H9 (cell line): ENCODE measurements at regions not wholly inside any gene's neighbourhood (a gene's known extent, or its start where the extent isn't known, plus 50 kb on each side); places are given as distances from the start of the nearest gene placed in this dataset.

Source experiments
- DNase-seq: peaks from one replicate; pipeline ENCODE4 v3.0.0-alpha.2; 2017
- H2AFZ ChIP-seq: one replicate; pipeline ENCODE4 v1.6.1; 2013; ENCODE audit warnings: mild to moderate bottlenecking, low read length, control low read depth, moderate library complexity
- H2AK5ac ChIP-seq: 2 replicates; pipeline ENCODE4 v1.6.1; 2013; ENCODE audit warnings: low read length, control low read depth, mixed read lengths; ENCODE audit not compliant: insufficient read length
- H2BK120ac ChIP-seq: one replicate; pipeline ENCODE4 v1.6.1; 2013; ENCODE audit warnings: low read depth, mild to moderate bottlenecking, low read length, control low read depth, inconsistent platforms; ENCODE audit not compliant: poor library complexity, severe bottlenecking
- H2BK12ac ChIP-seq: 2 replicates; pipeline ENCODE4 v1.6.1; 2013; ENCODE audit warnings: low read length, control low read depth, mixed read lengths, low read depth; ENCODE audit not compliant: insufficient read length
- H2BK15ac ChIP-seq: 2 replicates; pipeline ENCODE4 v1.6.1; 2013; ENCODE audit warnings: low read depth, low read length, control low read depth
- H2BK20ac ChIP-seq: one replicate; pipeline ENCODE4 v1.6.1; 2013; ENCODE audit warnings: low read depth, mild to moderate bottlenecking, low read length, control low read depth, inconsistent platforms; ENCODE audit not compliant: poor library complexity, severe bottlenecking
- H2BK5ac ChIP-seq: 2 replicates; pipeline ENCODE4 v1.6.1; 2013; ENCODE audit warnings: low read length, control low read depth, mixed read lengths; ENCODE audit not compliant: insufficient read length
- H3K14ac ChIP-seq: 2 replicates; pipeline ENCODE4 v1.6.1; 2013; ENCODE audit warnings: low read length, control low read depth; ENCODE audit not compliant: insufficient read depth
- H3K18ac ChIP-seq: 2 replicates; pipeline ENCODE4 v1.6.1; 2013; ENCODE audit warnings: low read depth, mild to moderate bottlenecking, mixed read lengths, low read length, control low read depth; ENCODE audit not compliant: insufficient read length
- H3K23ac ChIP-seq: 2 replicates; pipeline ENCODE4 v1.6.1; 2013; ENCODE audit warnings: low read length, control low read depth, mixed read lengths, low read depth; ENCODE audit not compliant: insufficient read length
- H3K23me2 ChIP-seq: 2 replicates; pipeline ENCODE4 v1.6.1; 2013; ENCODE audit warnings: low read depth, mild to moderate bottlenecking, mixed read lengths, low read length, control low read depth; ENCODE audit not compliant: insufficient read length, poor library complexity, severe bottlenecking
- H3K27ac ChIP-seq: 2 replicates; pipeline ENCODE4 v1.5.1; 2013; ENCODE audit warnings: low read length, control low read depth, mixed read lengths, low read depth; ENCODE audit not compliant: insufficient read length
- H3K27me3 ChIP-seq: 2 replicates; pipeline ENCODE4 v1.6.1; 2013; ENCODE audit warnings: low read length, control low read depth, inconsistent platforms; ENCODE audit not compliant: insufficient read depth
- H3K4ac ChIP-seq: 2 replicates; pipeline ENCODE4 v1.6.1; 2013; ENCODE audit warnings: low read depth, mild to moderate bottlenecking, control low read depth, inconsistent platforms, low read length, moderate library complexity
- H3K4me1 ChIP-seq: 2 replicates; pipeline ENCODE4 v1.6.1; 2013; ENCODE audit warnings: low read length, control low read depth, inconsistent platforms; ENCODE audit not compliant: insufficient read depth
- H3K4me2 ChIP-seq: 2 replicates; pipeline ENCODE4 v1.6.1; 2013; ENCODE audit warnings: low read length, control low read depth, mixed read lengths; ENCODE audit not compliant: insufficient read length, insufficient read depth
- H3K56ac ChIP-seq: 2 replicates; pipeline ENCODE4 v1.6.1; 2013; ENCODE audit warnings: low read depth, mild to moderate bottlenecking, mixed read lengths, low read length, control low read depth; ENCODE audit not compliant: insufficient read length
- H3K79me1 ChIP-seq: 2 replicates; pipeline ENCODE4 v1.6.1; 2013; ENCODE audit warnings: low read depth, mild to moderate bottlenecking, moderate library complexity, low read length, control low read depth, inconsistent platforms; ENCODE audit not compliant: insufficient read depth, poor library complexity, severe bottlenecking
- H3K79me2 ChIP-seq: 2 replicates; pipeline ENCODE4 v1.6.1; 2013; ENCODE audit warnings: low read length, control low read depth, inconsistent platforms; ENCODE audit not compliant: insufficient read depth
- H3K9ac ChIP-seq: 2 replicates; pipeline ENCODE4 v1.6.1; 2013; ENCODE audit warnings: low read length, control low read depth, mixed read lengths; ENCODE audit not compliant: insufficient read length; ENCODE audit errors: extremely low read depth
- H3K9me3 ChIP-seq: one replicate; pipeline ENCODE4 v1.6.1; 2013; ENCODE audit warnings: low read depth, low read length, inconsistent platforms; ENCODE audit not compliant: control insufficient read depth
- H3T11ph ChIP-seq: one replicate; pipeline ENCODE4 v1.6.1; 2013; ENCODE audit warnings: mild to moderate bottlenecking, low read length, control low read depth, inconsistent platforms
- H4K20me1 ChIP-seq: one replicate; pipeline ENCODE4 v1.6.1; 2013; ENCODE audit not compliant: control insufficient read depth, insufficient read length, insufficient read depth
- H4K5ac ChIP-seq: 2 replicates; pipeline ENCODE4 v1.6.1; 2013; ENCODE audit warnings: low read depth, mild to moderate bottlenecking, mixed read lengths, low read length, control low read depth; ENCODE audit not compliant: insufficient read length
- H4K8ac ChIP-seq: replicated peaks from 2 replicates; pipeline ENCODE4 v1.6.1; 2013; ENCODE audit warnings: low read length, control low read depth, mixed read lengths, low read depth; ENCODE audit not compliant: insufficient read length
- H4K91ac ChIP-seq: 2 replicates; pipeline ENCODE4 v1.6.1; 2013; ENCODE audit warnings: low read depth, mild to moderate bottlenecking, moderate library complexity, mixed read lengths, low read length, control low read depth; ENCODE audit not compliant: insufficient read length
- H3K27ac Mint-ChIP-seq, 3 experiments: 2 replicates in 2 of 3; 3 replicates in 1 of 3; pipeline ENCODE4 v1.8.0; 2020 to 2021; ENCODE audit warnings: mixed read lengths in 3 of 3, mild to moderate bottlenecking in 1 of 3, moderate library complexity in 1 of 3
- H3K27me3 Mint-ChIP-seq: 2 replicates; pipeline ENCODE4 v1.8.0; 2021; ENCODE audit warnings: low read depth, mild to moderate bottlenecking, moderate library complexity, mixed read lengths
- H3K36me3 Mint-ChIP-seq, 3 experiments: 2 replicates in 2 of 3; 3 replicates in 1 of 3; pipeline ENCODE4 v1.8.0; 2020 to 2021; ENCODE audit warnings: low read depth in 3 of 3, mixed read lengths in 3 of 3; ENCODE audit not compliant: insufficient read depth in 1 of 3
- H3K4me1 Mint-ChIP-seq, 2 experiments: 2 replicates each; pipeline ENCODE4 v1.8.0; 2020; ENCODE audit warnings: mixed read lengths in 2 of 2
- H3K4me3 Mint-ChIP-seq, 2 experiments: 2 replicates in 1 of 2; 3 replicates in 1 of 2; pipeline ENCODE4 v1.8.0; 2020 to 2021; ENCODE audit warnings: mild to moderate bottlenecking in 2 of 2, mixed read lengths in 2 of 2, moderate library complexity in 1 of 2
- H3K9me3 Mint-ChIP-seq, 2 experiments: 2 replicates in 1 of 2; 3 replicates in 1 of 2; pipeline ENCODE4 v1.8.0; 2020; ENCODE audit warnings: mild to moderate bottlenecking in 2 of 2, mixed read lengths in 2 of 2, moderate library complexity in 1 of 2
- CTCF ChIP-seq: fragments of 200-600 bp; sonication (generic); conservative IDR thresholded peaks from 3 replicates; pipeline ENCODE4 v1.8.0; 2021; ENCODE audit warnings: antibody characterized with exemption, mild to moderate bottlenecking
- WGBS: extraction: QIAGEN DNeasy Blood & Tissue Kit; methylation state at CpG from one replicate; pipeline ENCODE4 v1.1.7; 2013; ENCODE audit warnings: missing lambda C conversion rate, low lambda C conversion rate, mixed read lengths; ENCODE audit not compliant: insufficient read length; ENCODE audit errors: extremely low coverage; 5-methylcytosine and 5-hydroxymethylcytosine counted together

- Histone ChIP-seq H3K23ac (no peak overlapping the region), H2BK15ac (no peak overlapping the region), H4K5ac (no peak overlapping the region), H4K91ac (no peak overlapping the region), H3K4ac (no peak overlapping the region), H3K4me2 (no peak overlapping the region), H3K14ac (no peak overlapping the region), H3K9me3 (no peaks in the 10 kb centered on the region), H2BK20ac (no peak overlapping the region), H3K79me1 (no peaks in the 10 kb centered on the region), H3K27me3 (no peaks in the 10 kb centered on the region), H3K79me2 (no peaks in the 10 kb centered on the region), H3K9ac (no peak overlapping the region), H3K27ac (no peak overlapping the region), H2AFZ (no peak overlapping the region), H3K18ac (no peak overlapping the region), H2BK12ac (no peak overlapping the region), H4K20me1 (no peaks in the 10 kb centered on the region), H2BK5ac (no peak overlapping the region), H3K56ac (no peak overlapping the region), H3K23me2 (no peaks in the 10 kb centered on the region), H3T11ph (no peak overlapping the region), H4K8ac (no peak overlapping the region), H2BK120ac (no peak overlapping the region), H3K4me1 (no peaks in the 10 kb centered on the region), H2AK5ac (no peak overlapping the region)
- no peak for DNase-seq
- no peaks in the 10 kb centered on the region; the same call in 1 of the 2 replicates for H3K27me3 Mint-ChIP-seq
- no peak overlapping the region for H3K4me3 Mint-ChIP-seq
- peaks cover 5 to 12% of the 10 kb centered on the region in 2 experiments for H3K4me1 Mint-ChIP-seq
- no CpG with 5 or more reads among the region's 7 CpGs for WGBS
- no peaks in the 10 kb centered on the region for H3K9me3 Mint-ChIP-seq
- TF ChIP-seq CTCF, result no peak
- no peaks in the 10 kb centered on the region for H3K36me3 Mint-ChIP-seq
- peak overlapping the region in 1 of 3 experiments; percentile 47; a peak in 1 of 7 replicates for H3K27ac Mint-ChIP-seq
These were observed 114.5 kb upstream of the SLC1A3 start for GRCh38 chr5:36491856-36492255.
